H9 (cell line): ENCODE measurements at regions not wholly inside any gene's neighbourhood (a gene's known extent, or its start where the extent isn't known, plus 50 kb on each side); places are given as distances from the start of the nearest gene placed in this dataset.

Source experiments
- DNase-seq: peaks from one replicate; pipeline ENCODE4 v3.0.0-alpha.2; 2017
- H2AFZ ChIP-seq: one replicate; pipeline ENCODE4 v1.6.1; 2013; ENCODE audit warnings: mild to moderate bottlenecking, low read length, control low read depth, moderate library complexity
- H2AK5ac ChIP-seq: 2 replicates; pipeline ENCODE4 v1.6.1; 2013; ENCODE audit warnings: low read length, control low read depth, mixed read lengths; ENCODE audit not compliant: insufficient read length
- H2BK120ac ChIP-seq: one replicate; pipeline ENCODE4 v1.6.1; 2013; ENCODE audit warnings: low read depth, mild to moderate bottlenecking, low read length, control low read depth, inconsistent platforms; ENCODE audit not compliant: poor library complexity, severe bottlenecking
- H2BK12ac ChIP-seq: 2 replicates; pipeline ENCODE4 v1.6.1; 2013; ENCODE audit warnings: low read length, control low read depth, mixed read lengths, low read depth; ENCODE audit not compliant: insufficient read length
- H2BK15ac ChIP-seq: 2 replicates; pipeline ENCODE4 v1.6.1; 2013; ENCODE audit warnings: low read depth, low read length, control low read depth
- H2BK20ac ChIP-seq: one replicate; pipeline ENCODE4 v1.6.1; 2013; ENCODE audit warnings: low read depth, mild to moderate bottlenecking, low read length, control low read depth, inconsistent platforms; ENCODE audit not compliant: poor library complexity, severe bottlenecking
- H2BK5ac ChIP-seq: 2 replicates; pipeline ENCODE4 v1.6.1; 2013; ENCODE audit warnings: low read length, control low read depth, mixed read lengths; ENCODE audit not compliant: insufficient read length
- H3K14ac ChIP-seq: 2 replicates; pipeline ENCODE4 v1.6.1; 2013; ENCODE audit warnings: low read length, control low read depth; ENCODE audit not compliant: insufficient read depth
- H3K18ac ChIP-seq: 2 replicates; pipeline ENCODE4 v1.6.1; 2013; ENCODE audit warnings: low read depth, mild to moderate bottlenecking, mixed read lengths, low read length, control low read depth; ENCODE audit not compliant: insufficient read length
- H3K23ac ChIP-seq: 2 replicates; pipeline ENCODE4 v1.6.1; 2013; ENCODE audit warnings: low read length, control low read depth, mixed read lengths, low read depth; ENCODE audit not compliant: insufficient read length
- H3K23me2 ChIP-seq: 2 replicates; pipeline ENCODE4 v1.6.1; 2013; ENCODE audit warnings: low read depth, mild to moderate bottlenecking, mixed read lengths, low read length, control low read depth; ENCODE audit not compliant: insufficient read length, poor library complexity, severe bottlenecking
- H3K27ac ChIP-seq: 2 replicates; pipeline ENCODE4 v1.5.1; 2013; ENCODE audit warnings: low read length, control low read depth, mixed read lengths, low read depth; ENCODE audit not compliant: insufficient read length
- H3K27me3 ChIP-seq: 2 replicates; pipeline ENCODE4 v1.6.1; 2013; ENCODE audit warnings: low read length, control low read depth, inconsistent platforms; ENCODE audit not compliant: insufficient read depth
- H3K4ac ChIP-seq: 2 replicates; pipeline ENCODE4 v1.6.1; 2013; ENCODE audit warnings: low read depth, mild to moderate bottlenecking, control low read depth, inconsistent platforms, low read length, moderate library complexity
- H3K4me1 ChIP-seq: 2 replicates; pipeline ENCODE4 v1.6.1; 2013; ENCODE audit warnings: low read length, control low read depth, inconsistent platforms; ENCODE audit not compliant: insufficient read depth
- H3K4me2 ChIP-seq: 2 replicates; pipeline ENCODE4 v1.6.1; 2013; ENCODE audit warnings: low read length, control low read depth, mixed read lengths; ENCODE audit not compliant: insufficient read length, insufficient read depth
- H3K56ac ChIP-seq: 2 replicates; pipeline ENCODE4 v1.6.1; 2013; ENCODE audit warnings: low read depth, mild to moderate bottlenecking, mixed read lengths, low read length, control low read depth; ENCODE audit not compliant: insufficient read length
- H3K79me1 ChIP-seq: 2 replicates; pipeline ENCODE4 v1.6.1; 2013; ENCODE audit warnings: low read depth, mild to moderate bottlenecking, moderate library complexity, low read length, control low read depth, inconsistent platforms; ENCODE audit not compliant: insufficient read depth, poor library complexity, severe bottlenecking
- H3K79me2 ChIP-seq: 2 replicates; pipeline ENCODE4 v1.6.1; 2013; ENCODE audit warnings: low read length, control low read depth, inconsistent platforms; ENCODE audit not compliant: insufficient read depth
- H3K9ac ChIP-seq: 2 replicates; pipeline ENCODE4 v1.6.1; 2013; ENCODE audit warnings: low read length, control low read depth, mixed read lengths; ENCODE audit not compliant: insufficient read length; ENCODE audit errors: extremely low read depth
- H3K9me3 ChIP-seq: one replicate; pipeline ENCODE4 v1.6.1; 2013; ENCODE audit warnings: low read depth, low read length, inconsistent platforms; ENCODE audit not compliant: control insufficient read depth
- H3T11ph ChIP-seq: one replicate; pipeline ENCODE4 v1.6.1; 2013; ENCODE audit warnings: mild to moderate bottlenecking, low read length, control low read depth, inconsistent platforms
- H4K20me1 ChIP-seq: one replicate; pipeline ENCODE4 v1.6.1; 2013; ENCODE audit not compliant: control insufficient read depth, insufficient read length, insufficient read depth
- H4K5ac ChIP-seq: 2 replicates; pipeline ENCODE4 v1.6.1; 2013; ENCODE audit warnings: low read depth, mild to moderate bottlenecking, mixed read lengths, low read length, control low read depth; ENCODE audit not compliant: insufficient read length
- H4K8ac ChIP-seq: replicated peaks from 2 replicates; pipeline ENCODE4 v1.6.1; 2013; ENCODE audit warnings: low read length, control low read depth, mixed read lengths, low read depth; ENCODE audit not compliant: insufficient read length
- H4K91ac ChIP-seq: 2 replicates; pipeline ENCODE4 v1.6.1; 2013; ENCODE audit warnings: low read depth, mild to moderate bottlenecking, moderate library complexity, mixed read lengths, low read length, control low read depth; ENCODE audit not compliant: insufficient read length
- H3K27ac Mint-ChIP-seq, 3 experiments: 2 replicates in 2 of 3; 3 replicates in 1 of 3; pipeline ENCODE4 v1.8.0; 2020 to 2021; ENCODE audit warnings: mixed read lengths in 3 of 3, mild to moderate bottlenecking in 1 of 3, moderate library complexity in 1 of 3
- H3K27me3 Mint-ChIP-seq: 2 replicates; pipeline ENCODE4 v1.8.0; 2021; ENCODE audit warnings: low read depth, mild to moderate bottlenecking, moderate library complexity, mixed read lengths
- H3K36me3 Mint-ChIP-seq, 3 experiments: 2 replicates in 2 of 3; 3 replicates in 1 of 3; pipeline ENCODE4 v1.8.0; 2020 to 2021; ENCODE audit warnings: low read depth in 3 of 3, mixed read lengths in 3 of 3; ENCODE audit not compliant: insufficient read depth in 1 of 3
- H3K4me1 Mint-ChIP-seq, 2 experiments: 2 replicates each; pipeline ENCODE4 v1.8.0; 2020; ENCODE audit warnings: mixed read lengths in 2 of 2
- H3K4me3 Mint-ChIP-seq, 2 experiments: 2 replicates in 1 of 2; 3 replicates in 1 of 2; pipeline ENCODE4 v1.8.0; 2020 to 2021; ENCODE audit warnings: mild to moderate bottlenecking in 2 of 2, mixed read lengths in 2 of 2, moderate library complexity in 1 of 2
- H3K9me3 Mint-ChIP-seq, 2 experiments: 2 replicates in 1 of 2; 3 replicates in 1 of 2; pipeline ENCODE4 v1.8.0; 2020; ENCODE audit warnings: mild to moderate bottlenecking in 2 of 2, mixed read lengths in 2 of 2, moderate library complexity in 1 of 2
- CTCF ChIP-seq: fragments of 200-600 bp; sonication (generic); conservative IDR thresholded peaks from 3 replicates; pipeline ENCODE4 v1.8.0; 2021; ENCODE audit warnings: antibody characterized with exemption, mild to moderate bottlenecking
- WGBS: extraction: QIAGEN DNeasy Blood & Tissue Kit; methylation state at CpG from one replicate; pipeline ENCODE4 v1.1.7; 2013; ENCODE audit warnings: missing lambda C conversion rate, low lambda C conversion rate, mixed read lengths; ENCODE audit not compliant: insufficient read length; ENCODE audit errors: extremely low coverage; 5-methylcytosine and 5-hydroxymethylcytosine counted together

GRCh38 chr7:24212073-24212472 is 71.9 kb upstream of the NPY start:
- Histone ChIP-seq H3K4ac (no peak overlapping the region), H2AK5ac (no peak overlapping the region), H3K79me2 (no peaks in the 10 kb centered on the region), H3K4me2 (no peak overlapping the region), H2AFZ (no peak overlapping the region), H3K9me3 (no peaks in the 10 kb centered on the region), H3K27ac (no peak overlapping the region), H2BK5ac (no peak overlapping the region), H4K8ac (no peak overlapping the region), H3K56ac (no peak overlapping the region), H3T11ph (no peak overlapping the region), H4K91ac (no peak overlapping the region), H2BK12ac (no peak overlapping the region), H3K27me3 (no peaks in the 10 kb centered on the region), H4K5ac (no peak overlapping the region), H3K9ac (no peak overlapping the region), H2BK15ac (no peak overlapping the region), H4K20me1 (no peaks in the 10 kb centered on the region), H3K23ac (no peak overlapping the region), H3K14ac (no peak overlapping the region), H3K23me2 (no peaks in the 10 kb centered on the region), H3K4me1 (no peaks in the 10 kb centered on the region), H3K79me1 (no peaks in the 10 kb centered on the region), H2BK20ac (no peak overlapping the region), H3K18ac (no peak overlapping the region), H2BK120ac (no peak overlapping the region)
- H3K27ac Mint-ChIP-seq, result 0 out of 7 replicates have a peak overlapping the region, but pooled peaks of 1 of the 3 experiments have one; percentile 41
- H3K4me1 Mint-ChIP-seq, result peaks cover 6 to 8% of the 10 kb centered on the region in 2 experiments; a peak in 3 of 4 replicates
- WGBS, result no CpG with 5 or more reads among the region's 2 CpGs
- no peak overlapping the region for H3K4me3 Mint-ChIP-seq
- DNase-seq, result no peak
- H3K27me3 Mint-ChIP-seq, result no peaks in the 10 kb centered on the region; the same call in 1 of the 2 replicates
- no peaks in the 10 kb centered on the region for H3K9me3 Mint-ChIP-seq
- H3K36me3 Mint-ChIP-seq, result no peaks in the 10 kb centered on the region
- no peak for TF ChIP-seq CTCF
